GM18505 (cell line): ENCODE measurements at regions not wholly inside any gene's neighbourhood (a gene's known extent, or its start where the extent isn't known, plus 50 kb on each side); places are given as distances from the start of the nearest gene placed in this dataset.
"Not testable (repeated sequence)": the region's sequence is repeated elsewhere in the genome, so short reads cannot be mapped to it uniquely, and the experiment has no call there.

Source experiments
- ATAC-seq: cut with Tn5 transposase; IDR thresholded peaks from one replicate; pipeline ENCODE4 v1.9.1; 2021; ENCODE audit not compliant: unreplicated experiment
- POLR2A ChIP-seq: IDR thresholded peaks from 4 replicates; pipeline ENCODE4 v1.6.1; 2011; ENCODE audit warnings: borderline replicate concordance; ENCODE audit not compliant: insufficient read depth, insufficient read length; ENCODE audit errors: extremely low read depth

- TF ChIP-seq POLR2A: no peak
- no peak for ATAC-seq
Observed at GRCh38 chr18:1413323-1413675, 508.6 kb downstream of the ADCYAP1 start.

- TF ChIP-seq POLR2A: no peak
- no peak for ATAC-seq
Observed at GRCh38 chr18:1416074-1416473, 511.4 kb downstream of the ADCYAP1 start.

DNA sequence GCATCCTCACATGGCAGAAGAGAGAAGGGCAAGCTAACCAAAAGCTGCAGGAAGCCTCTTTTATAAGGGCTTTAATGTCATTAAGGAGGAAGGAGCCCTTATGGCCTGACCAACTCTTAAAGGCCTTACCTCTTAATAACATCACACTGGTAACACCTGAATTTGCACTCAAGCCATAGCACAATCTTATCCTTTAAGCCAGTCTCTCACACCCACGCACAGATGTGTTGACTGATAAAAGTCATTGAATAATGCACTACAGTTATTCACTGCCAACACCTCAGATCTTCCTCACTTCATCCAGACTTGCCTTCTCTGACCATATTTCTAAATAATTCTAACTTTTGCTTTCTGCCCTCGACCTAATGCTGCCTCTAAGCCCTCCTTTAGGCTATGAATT, 516.8 kb downstream of the ADCYAP1 start:
- no peak for TF ChIP-seq POLR2A
- no peak for ATAC-seq

DNA sequence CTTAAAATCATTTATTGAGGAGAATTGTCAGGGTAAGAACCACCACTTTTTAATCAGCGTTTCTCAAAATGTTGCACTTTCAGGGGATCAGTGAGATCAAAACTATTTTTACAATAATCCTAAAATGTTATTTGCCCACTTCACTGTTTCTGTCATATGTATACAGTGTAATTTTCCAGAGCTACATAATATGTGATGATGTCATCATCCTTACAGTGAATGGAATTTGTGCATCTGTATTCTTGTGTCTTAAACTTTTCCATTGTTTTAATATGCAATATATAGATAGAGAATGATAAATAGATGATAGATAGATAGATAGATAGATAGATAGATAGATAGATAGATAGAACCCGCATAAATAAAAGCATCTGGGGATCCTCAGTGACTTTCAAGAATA, 518.0 kb downstream of the ADCYAP1 start:
- no peak for ATAC-seq
- TF ChIP-seq POLR2A: no peak

GRCh38 chr18:1425679-1426078, 521.0 kb downstream of the ADCYAP1 start:
- no peak for ATAC-seq
- TF ChIP-seq POLR2A: no peak

GRCh38 chr18:1435487-1435886, 530.8 kb downstream of the ADCYAP1 start:
- TF ChIP-seq POLR2A: no peak
- no peak for ATAC-seq

DNA sequence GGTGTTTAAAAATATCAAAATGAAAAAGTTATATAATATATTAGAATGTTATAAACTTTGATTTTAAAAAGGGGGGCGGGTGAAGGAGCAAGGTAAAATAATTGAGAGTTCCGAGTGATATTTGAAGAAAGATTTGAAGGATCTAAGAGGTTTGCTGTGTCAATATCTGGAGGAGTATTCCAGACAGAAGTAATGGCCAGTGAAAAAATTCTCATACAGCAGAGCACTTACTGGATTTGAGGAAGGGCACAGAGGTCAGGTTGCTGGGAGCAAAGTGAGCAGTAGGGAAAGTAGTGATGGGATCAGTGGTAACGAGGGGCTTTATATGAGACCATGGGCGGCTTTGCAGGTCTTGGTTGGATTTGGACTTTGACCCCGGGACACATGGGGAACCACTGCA, 531.5 kb downstream of the ADCYAP1 start:
- ATAC-seq: no peak
- no peak for TF ChIP-seq POLR2A

- no peak for TF ChIP-seq POLR2A
- no peak for ATAC-seq
Observed at GRCh38 chr18:1438458-1438910, 533.8 kb downstream of the ADCYAP1 start.

DNA sequence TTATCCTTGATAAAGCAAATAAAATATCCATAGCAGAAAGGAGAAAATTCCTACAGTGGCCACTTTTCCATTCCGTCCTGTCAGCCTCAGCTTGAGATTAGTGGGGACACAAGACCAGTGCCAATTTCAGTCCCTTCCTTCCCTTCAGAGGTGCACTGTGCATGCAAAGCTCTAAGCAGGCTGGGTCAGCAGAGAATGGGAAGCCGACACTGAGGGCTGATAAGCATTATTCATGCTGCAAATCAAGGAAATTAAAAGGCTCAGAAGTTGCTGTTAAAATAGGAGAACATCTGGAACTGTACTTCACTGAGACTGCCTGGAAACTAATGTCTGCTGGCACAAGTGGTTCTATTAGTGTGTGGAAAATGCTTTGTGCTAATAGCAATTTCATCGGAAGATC, 534.3 kb downstream of the ADCYAP1 start:
- TF ChIP-seq POLR2A: no peak
- no peak for ATAC-seq

DNA sequence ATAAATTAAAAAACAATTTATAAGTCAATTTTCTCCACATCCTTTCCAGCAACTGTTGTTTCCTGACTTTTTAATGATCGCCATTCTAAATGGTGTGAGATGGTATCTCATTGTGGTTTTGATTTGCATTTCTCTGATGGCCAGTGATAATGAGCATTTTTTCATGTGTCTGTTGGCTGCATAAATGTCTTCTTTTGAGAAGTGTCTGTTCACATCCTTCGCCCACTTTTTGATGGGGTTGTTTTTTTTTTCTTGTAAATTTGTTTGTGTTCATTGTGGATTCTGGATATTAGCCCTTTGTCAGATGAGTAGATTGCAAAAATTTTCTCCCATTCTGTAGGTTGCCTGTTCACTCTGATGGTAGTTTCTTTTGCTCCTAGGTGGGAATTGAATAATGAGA, 539.4 kb downstream of the ADCYAP1 start:
- not testable (repeated sequence) for ATAC-seq

- no peak for ATAC-seq
- TF ChIP-seq POLR2A: no peak
Observed at GRCh38 chr18:1446765-1447164, 542.1 kb downstream of the ADCYAP1 start.

- no peak for TF ChIP-seq POLR2A
- no peak for ATAC-seq
Observed at GRCh38 chr18:1452821-1453220, 548.1 kb downstream of the ADCYAP1 start.

DNA sequence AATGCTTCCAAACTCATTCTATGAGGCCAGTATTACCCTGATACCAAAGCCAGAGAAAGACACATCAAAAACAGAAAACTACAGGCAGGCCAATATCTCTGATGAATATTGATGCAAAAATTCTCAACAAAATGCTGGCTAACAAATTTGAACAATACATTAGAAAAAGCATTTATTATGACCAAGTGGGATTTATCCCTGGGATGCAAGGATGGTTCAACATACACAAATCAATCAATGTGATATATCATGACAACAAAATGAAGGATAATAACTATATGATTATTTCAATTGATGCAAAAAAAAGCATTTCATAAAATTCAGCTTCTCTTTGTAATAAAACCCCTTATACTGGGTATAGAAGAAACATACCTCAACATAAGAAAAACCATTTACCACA, 550.9 kb downstream of the ADCYAP1 start:
- no peak for ATAC-seq
- no peak for TF ChIP-seq POLR2A

DNA sequence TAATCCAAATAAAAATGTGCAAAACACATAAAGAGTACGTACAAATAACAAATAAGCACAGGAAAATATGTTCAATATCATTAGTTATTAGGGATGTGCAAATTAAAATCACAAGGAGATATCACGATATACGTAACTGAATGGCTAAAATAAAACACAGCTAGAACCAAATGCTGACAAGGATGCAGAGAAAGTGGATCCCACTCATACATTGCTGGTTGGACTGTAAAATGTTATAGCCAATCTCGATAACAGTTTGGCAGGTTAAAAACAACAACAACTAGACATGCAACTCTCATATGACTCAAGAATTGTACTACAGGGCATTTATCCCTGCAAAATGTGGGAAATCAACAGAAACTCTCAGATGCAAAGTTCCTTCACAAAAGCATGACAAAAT, 553.9 kb downstream of the ADCYAP1 start:
- TF ChIP-seq POLR2A: no peak
- no peak for ATAC-seq

- ATAC-seq: no peak
- no peak for TF ChIP-seq POLR2A
Observed at GRCh38 chr18:1463981-1464380, 559.3 kb downstream of the ADCYAP1 start.

DNA sequence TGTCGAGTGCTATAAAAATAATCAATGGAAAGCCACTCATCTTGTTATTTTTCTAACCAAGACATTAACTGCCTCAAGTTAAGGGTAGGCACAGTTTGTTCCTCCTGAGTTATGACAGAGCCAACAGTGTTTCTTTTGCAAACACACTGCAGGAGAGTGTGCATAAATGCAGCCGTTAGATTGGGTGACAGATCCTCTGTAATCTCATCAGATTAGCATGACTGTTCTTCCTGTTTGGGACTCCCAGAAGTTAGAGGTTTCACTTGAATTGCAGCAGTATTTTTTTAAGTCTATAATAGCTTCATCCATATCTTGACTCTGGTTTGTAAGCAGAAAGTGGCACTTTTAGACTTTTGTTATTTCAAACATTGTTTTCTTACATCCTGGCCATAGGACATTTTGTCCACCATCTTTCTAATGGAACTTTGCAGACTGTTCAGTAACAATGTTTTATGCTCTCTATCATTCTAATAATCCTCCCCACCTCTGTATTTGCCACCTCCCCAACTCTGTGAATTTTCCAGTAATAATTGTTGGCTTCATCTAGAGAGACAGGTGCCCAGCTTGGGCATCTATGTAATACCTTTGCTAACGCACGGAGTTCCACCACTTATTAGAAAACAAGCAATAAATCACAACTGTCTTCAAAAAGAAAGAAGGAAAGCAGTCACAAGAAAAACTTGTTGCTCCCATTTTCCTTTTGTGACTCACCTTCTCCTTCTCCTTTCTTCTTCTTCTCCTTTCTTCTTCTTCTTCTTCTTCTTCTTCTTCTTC, 560.0 kb downstream of the ADCYAP1 start:
- ATAC-seq: no peak
- TF ChIP-seq POLR2A: no peak

GRCh38 chr18:1466035-1466434, 561.4 kb downstream of the ADCYAP1 start:
- TF ChIP-seq POLR2A: no peak
- ATAC-seq: no peak
